ENCODE measurements at regions not wholly inside any gene's neighbourhood (a gene's known extent, or its start where the extent isn't known, plus 50 kb on each side); places are given as distances from the start of the nearest gene placed in this dataset.

- intact Hi-C loops (cut with DNase I) = no loop called here
- no peak for ATAC-seq
Observed at GRCh38 chr20:60220706-60221105, 262.5 kb downstream of the CDH26 start.

DNA sequence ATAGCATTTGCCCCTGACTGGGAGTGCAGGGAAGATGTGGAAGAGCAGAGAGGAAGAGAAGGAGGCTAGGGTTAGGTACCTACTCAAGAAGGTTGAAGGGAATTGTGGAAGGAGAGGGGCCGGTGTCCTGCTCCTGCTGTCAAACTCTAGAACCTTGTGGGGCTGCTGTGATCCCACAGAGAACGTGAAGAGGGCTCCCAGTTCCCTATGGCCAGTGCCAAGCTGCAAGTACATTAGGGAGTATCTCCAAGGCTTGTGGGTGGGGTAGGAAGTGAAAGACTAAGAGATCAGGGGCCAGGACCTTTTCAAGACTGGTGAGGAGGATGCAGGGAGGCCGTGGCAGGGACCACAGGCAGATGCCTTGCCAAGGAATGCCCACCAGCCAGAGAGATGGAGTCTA lies 263.4 kb downstream of the CDH26 start:
- DNase-seq (ENCODE audit: missing footprints) = no peak
- intact Hi-C loops (cut with DNase I) = no loop called here
- ATAC-seq = no peak

More at GRCh38 chr20:60220706-60221105, 262.5 kb downstream of the CDH26 start:
- no peak for DNase-seq (ENCODE audit: missing footprints)

DNA sequence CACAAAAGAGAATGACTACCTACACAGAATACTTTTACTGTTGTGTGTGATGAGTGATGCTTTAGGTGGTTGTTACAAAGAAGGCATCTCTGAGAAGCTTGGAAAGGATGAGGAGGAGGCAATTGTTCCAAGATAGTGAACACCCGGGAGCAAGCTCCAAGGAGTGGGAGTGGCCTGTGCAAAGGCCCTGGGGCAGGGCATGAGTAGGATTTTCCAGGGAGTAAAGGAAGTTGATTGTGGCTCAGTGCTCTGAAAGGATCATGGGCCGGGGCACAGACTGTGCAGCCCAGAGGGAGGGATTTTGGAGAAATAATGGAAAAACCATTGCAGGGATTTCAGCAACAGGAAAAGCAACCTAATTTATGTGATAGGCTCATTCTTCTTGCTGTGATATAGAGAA lies 264.3 kb downstream of the CDH26 start:
- no peak for DNase-seq (ENCODE audit: missing footprints)
- no peak for ATAC-seq
- intact Hi-C loops (cut with DNase I) = no loop called here

- DNase-seq (ENCODE audit: missing footprints) (no peak), ATAC-seq (no peak)
- intact Hi-C loops (cut with DNase I) = no loop called here
Observed at GRCh38 chr20:60223174-60223573, 265.0 kb downstream of the CDH26 start.

GRCh38 chr20:60224914-60225313 lies 266.7 kb downstream of the CDH26 start:
- DNase-seq (ENCODE audit: missing footprints) (no peak), ATAC-seq (no peak)
- intact Hi-C loops (cut with DNase I) = no loop called here

GRCh38 chr20:60228255-60228654 lies 270.0 kb downstream of the CDH26 start:
- ATAC-seq = no peak
- DNase-seq (ENCODE audit: missing footprints) = no peak
- intact Hi-C loops (cut with DNase I) = no loop called here

DNA sequence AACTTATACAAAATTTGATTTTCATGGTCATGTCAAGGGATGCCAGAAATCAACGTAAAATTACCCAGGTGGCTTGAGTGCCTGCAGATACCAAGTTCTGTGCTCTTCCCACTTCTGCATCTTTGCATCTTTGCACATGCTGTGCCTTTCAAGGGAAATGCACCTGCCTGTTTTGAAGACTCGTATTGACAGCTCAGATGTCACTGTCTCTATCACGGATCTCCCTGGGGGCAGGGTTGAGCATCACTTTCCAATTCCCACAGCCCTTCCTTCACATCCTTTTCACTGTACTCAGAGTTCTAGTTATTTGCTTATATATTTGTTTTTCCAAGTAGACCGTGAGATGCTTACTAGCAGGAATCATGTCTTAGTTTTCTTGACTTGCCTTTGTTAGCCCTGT lies 274.2 kb downstream of the CDH26 start:
- intact Hi-C loops (cut with DNase I) = no loop called here
- DNase-seq (ENCODE audit: missing footprints) (no peak), ATAC-seq (no peak)

GRCh38 chr20:60233018-60233630 lies 274.9 kb downstream of the CDH26 start:
- DNase-seq (ENCODE audit: missing footprints) (no peak), ATAC-seq (no peak)
- intact Hi-C loops (cut with DNase I) = no loop called here

DNA sequence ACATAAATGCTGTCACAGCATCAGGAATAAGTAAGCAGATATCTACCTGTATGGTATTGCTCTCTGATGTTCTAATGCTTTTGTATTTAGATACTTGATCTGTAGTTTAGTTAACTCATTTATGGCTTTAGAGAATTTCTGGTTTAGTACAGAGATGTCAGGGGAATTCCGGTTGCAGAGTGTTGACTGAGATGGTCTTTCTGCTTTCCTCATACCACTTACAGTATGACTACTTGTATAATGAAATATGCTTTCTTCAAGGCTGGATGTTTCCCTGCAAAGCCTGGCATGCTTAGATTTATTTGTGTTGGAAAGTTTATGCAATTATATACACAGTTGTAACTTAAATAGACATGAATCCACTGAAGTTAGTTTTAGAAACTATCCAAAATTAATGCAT lies 278.4 kb downstream of the CDH26 start:
- DNase-seq (ENCODE audit: missing footprints) (no peak), ATAC-seq (no peak)
- intact Hi-C loops (cut with DNase I) = no loop called here

- no peak for DNase-seq (ENCODE audit: missing footprints)
- ATAC-seq = no peak
- intact Hi-C loops (cut with DNase I) = no loop called here
Observed at GRCh38 chr20:60237981-60238380, 279.8 kb downstream of the CDH26 start.

- ATAC-seq = no peak
- intact Hi-C loops (cut with DNase I) = no loop called here
- no peak for DNase-seq (ENCODE audit: missing footprints)
Observed at GRCh38 chr20:60238992-60239660, 280.9 kb downstream of the CDH26 start.

DNA sequence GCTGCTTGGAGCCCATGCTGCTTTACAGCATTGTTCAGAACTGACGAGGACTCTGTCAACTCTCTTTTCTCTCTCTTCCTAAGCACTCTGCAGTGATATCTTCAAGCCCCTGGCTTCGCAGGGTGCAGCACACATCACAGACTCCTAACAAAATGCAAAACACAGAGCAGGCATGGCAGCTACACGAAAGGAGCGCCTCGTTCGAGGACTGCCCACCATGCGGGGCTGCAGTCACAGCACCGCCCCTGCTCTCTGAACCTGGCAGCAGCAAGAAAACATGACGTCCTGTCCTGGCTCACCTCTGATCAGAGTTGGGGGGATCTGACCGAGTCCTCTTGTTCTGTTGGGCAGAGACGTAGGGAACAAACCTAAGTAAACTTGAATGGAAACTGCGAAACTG lies 281.7 kb downstream of the CDH26 start:
- DNase-seq (ENCODE audit: missing footprints) = no peak
- intact Hi-C loops (cut with DNase I) = no loop called here

GRCh38 chr20:60240415-60240814 lies 282.2 kb downstream of the CDH26 start:
- intact Hi-C loops (cut with DNase I) = no loop called here
- ATAC-seq = no peak
- no peak for DNase-seq (ENCODE audit: missing footprints)

More for the DNA sequence above, 281.7 kb downstream of the CDH26 start:
- ATAC-seq = no peak

DNA sequence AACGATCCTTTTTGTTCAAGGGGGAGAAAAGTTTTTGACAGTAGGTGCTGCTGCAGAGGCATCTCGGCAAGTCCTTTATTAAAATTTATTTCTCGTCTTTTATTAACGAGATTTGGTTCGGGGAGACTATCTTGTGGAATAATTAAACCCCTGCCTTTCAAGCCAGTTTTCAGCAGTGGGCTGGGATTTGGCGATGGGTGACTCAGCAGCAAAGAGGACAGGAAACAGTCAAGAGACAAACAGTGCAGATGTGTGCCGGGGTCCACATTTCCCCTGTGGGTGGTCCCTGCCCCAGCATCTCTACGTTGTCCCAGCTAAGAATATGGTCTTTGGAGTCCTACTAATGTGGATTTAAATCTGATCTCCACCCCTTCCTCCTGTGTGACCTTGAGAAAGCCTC lies 282.8 kb downstream of the CDH26 start:
- ATAC-seq = no peak
- intact Hi-C loops (cut with DNase I) = no loop called here

GRCh38 chr20:60242836-60243505 lies 284.7 kb downstream of the CDH26 start:
- ATAC-seq = no peak
- DNase-seq (ENCODE audit: missing footprints) = no peak
- intact Hi-C loops (cut with DNase I) = no loop called here

More for the DNA sequence above, 282.8 kb downstream of the CDH26 start:
- DNase-seq (ENCODE audit: missing footprints) = no peak

DNA sequence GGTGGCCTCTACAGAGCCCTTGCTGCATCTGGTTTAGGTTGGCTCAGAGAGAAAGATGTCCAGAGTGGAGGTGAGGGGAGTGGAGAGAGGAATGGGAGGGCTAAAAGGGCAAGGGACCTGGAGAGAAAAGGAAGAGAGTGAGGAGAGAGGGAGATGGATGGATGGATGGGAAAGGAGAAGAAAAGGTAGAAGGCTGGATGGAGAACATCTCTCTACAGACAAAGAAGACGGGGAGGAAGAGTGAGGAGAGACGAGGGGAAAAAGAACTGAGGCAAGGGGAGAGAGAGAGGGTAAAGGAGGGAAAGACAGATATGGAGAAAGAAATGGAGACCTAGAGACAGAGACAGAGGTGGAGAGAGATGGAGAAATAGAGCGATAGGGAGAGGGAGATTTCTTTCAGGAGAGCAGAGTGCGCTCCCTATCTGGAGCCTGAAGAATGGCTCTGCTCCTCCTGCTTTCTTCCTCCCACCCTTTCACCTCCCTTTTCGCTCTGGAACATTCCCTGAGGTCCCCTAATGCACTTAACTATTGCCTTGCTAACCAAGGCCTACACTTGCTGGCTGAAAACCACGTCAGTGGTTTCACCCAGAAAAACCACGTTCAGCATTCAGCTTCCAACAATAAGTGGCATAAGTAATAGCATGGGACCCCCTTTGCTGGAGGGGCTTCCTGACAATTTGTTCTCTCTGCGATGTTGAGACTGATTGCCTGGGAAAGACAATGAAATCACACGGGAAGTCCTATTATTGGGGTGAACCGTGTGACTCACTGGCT lies 286.3 kb downstream of the CDH26 start:
- ATAC-seq (no peak), DNase-seq (ENCODE audit: missing footprints) (no peak)
- intact Hi-C loops (cut with DNase I) = no loop called here

GRCh38 chr20:60246751-60247150 lies 288.5 kb downstream of the CDH26 start:
- no peak for ATAC-seq
- DNase-seq (ENCODE audit: missing footprints) = no peak
- intact Hi-C loops (cut with DNase I) = no loop called here

- ATAC-seq (no peak), DNase-seq (ENCODE audit: missing footprints) (no peak)
- intact Hi-C loops (cut with DNase I) = no loop called here
Observed at GRCh38 chr20:60249436-60249835, 291.2 kb downstream of the CDH26 start.

DNA sequence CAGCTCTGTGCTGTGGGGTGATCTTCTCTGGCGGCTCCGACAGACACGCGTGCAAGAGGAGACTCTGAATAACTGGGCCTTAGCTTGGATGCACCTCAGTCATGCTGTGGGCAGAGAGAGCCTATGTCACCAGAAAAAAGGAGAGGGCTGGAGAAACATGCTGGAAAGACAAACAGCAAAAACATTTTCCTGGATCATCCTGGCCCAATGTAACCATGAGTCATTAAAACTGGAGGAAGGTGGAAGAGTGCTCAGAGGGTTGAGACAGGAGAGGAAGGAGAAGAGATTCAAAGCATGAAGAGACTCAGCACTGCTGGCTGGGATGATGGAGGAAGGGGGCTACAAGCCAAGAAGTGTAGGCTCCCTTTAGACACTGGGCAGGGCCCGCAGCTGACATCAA lies 292.0 kb downstream of the CDH26 start:
- intact Hi-C loops (cut with DNase I) = no loop called here
- no peak for ATAC-seq
- no peak for DNase-seq (ENCODE audit: missing footprints)

DNA sequence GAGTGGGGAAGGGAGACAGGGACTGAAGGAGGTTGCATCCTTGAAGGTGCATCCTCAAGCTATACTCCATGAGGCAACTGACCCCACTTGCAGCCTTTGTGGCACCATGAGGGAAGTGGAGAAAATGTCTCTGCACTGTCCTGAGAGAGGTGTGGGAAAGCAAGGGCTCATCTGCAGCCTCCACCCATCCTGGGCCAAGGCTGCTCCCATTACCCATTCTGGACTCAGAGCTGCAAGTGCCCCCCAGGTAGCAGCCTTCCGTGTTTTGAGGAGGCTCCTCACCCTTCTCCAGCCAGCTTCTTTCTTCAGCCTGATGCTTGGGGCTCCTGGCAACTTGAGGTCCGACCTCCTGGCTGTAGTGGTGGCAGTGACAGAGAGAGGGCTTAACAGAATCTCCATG lies 294.6 kb downstream of the CDH26 start:
- intact Hi-C loops (cut with DNase I) = no loop called here
- DNase-seq (ENCODE audit: missing footprints) (no peak), ATAC-seq (no peak)

Measured in Right ventricle myocardium inferior (tissue), 1 donor.